SK-N-SH (cell line): ENCODE measurements at regions not wholly inside any gene's neighbourhood (a gene's known extent, or its start where the extent isn't known, plus 50 kb on each side); places are given as distances from the start of the nearest gene placed in this dataset.

Source experiments
- CTCF ChIA-PET: fragments of 300-600, 350-600 bp; formaldehyde crosslinking; extraction: SDS; loops from one replicate; lab custom pipeline; 2021; lab: Yijun Ruan, JAX
- POLR2A ChIA-PET: fragments of 350-600 bp; sonication (Branson Sonifier 250); formaldehyde crosslinking; extraction: SDS; loops from one replicate; lab custom pipeline; 2020; ENCODE audit warnings: antibody characterized with exemption, inconsistent platforms; lab: Yijun Ruan, JAX
- DNase-seq: peaks from one replicate; pipeline ENCODE4 v3.0.0; 2012
- H2AFZ ChIP-seq: fragments of 200-600 bp; sonication (generic); 2 replicates; pipeline ENCODE4 v1.8.1; 2016; ENCODE audit warnings: antibody characterized with exemption, mild to moderate bottlenecking, low read depth
- H3F3A ChIP-seq: fragments of 200-600 bp; sonication (generic); replicated peaks from 2 replicates; pipeline ENCODE3; 2016; ENCODE audit warnings: antibody characterized with exemption, mild to moderate bottlenecking; ENCODE audit not compliant: insufficient read depth
- H3K27ac ChIP-seq, 2 experiments: fragments of 200-500 bp in 1 of 2; fragments of 200-600 bp in 1 of 2; sonication (Bioruptor generic) in 1 of 2; sonication (generic), shearing (Covaris generic) in 1 of 2; 2 replicates each; pipeline versions ENCODE4 v1.5.1 to v1.6.1; 2014 to 2016; ENCODE audit warnings: low read depth in 2 of 2, inconsistent platforms in 1 of 2, low read length in 1 of 2, mild to moderate bottlenecking in 1 of 2, mixed read lengths in 1 of 2
- H3K27me3 ChIP-seq: fragments of 200-600 bp; sonication (generic), shearing (Covaris generic); 2 replicates; pipeline ENCODE4 v1.6.1; 2016; ENCODE audit warnings: mixed run types; ENCODE audit not compliant: insufficient read depth
- H3K36me3 ChIP-seq, 2 experiments: fragments of 200-500 bp in 1 of 2; fragments of 200-600 bp in 1 of 2; sonication (Bioruptor generic) in 1 of 2; sonication (generic) in 1 of 2; replicated peaks in 1 of 2; 2 replicates each; pipeline versions ENCODE3 to v1.5.1; 2014 to 2016; ENCODE audit warnings: low read length in 1 of 2, mild to moderate bottlenecking in 1 of 2; ENCODE audit not compliant: insufficient read depth in 2 of 2, control insufficient read depth in 1 of 2
- H3K4me1 ChIP-seq, 2 experiments: fragments of 200-500 bp in 1 of 2; fragments of 200-600 bp in 1 of 2; sonication (Bioruptor generic) in 1 of 2; sonication (generic), shearing (Covaris generic) in 1 of 2; 2 replicates each; pipeline versions ENCODE4 v1.5.1 to v1.6.1; 2014 to 2016; ENCODE audit warnings: low read depth in 1 of 2, low read length in 1 of 2, mixed run types in 1 of 2; ENCODE audit not compliant: insufficient read depth in 2 of 2, control insufficient read depth in 1 of 2
- H3K4me2 ChIP-seq: fragments of 200-600 bp; sonication (generic), shearing (Covaris generic); 2 replicates; pipeline ENCODE4 v1.6.1; 2017; ENCODE audit warnings: mixed run types
- H3K4me3 ChIP-seq, 2 experiments: fragments of 200-500 bp in 1 of 2; fragments of 200-600 bp in 1 of 2; sonication (Bioruptor generic) in 1 of 2; sonication (generic), shearing (Covaris generic) in 1 of 2; 2 replicates each; pipeline versions ENCODE4 v1.5.1 to v1.8.1; 2014 to 2016; ENCODE audit warnings: low read depth in 2 of 2, inconsistent platforms in 1 of 2, low read length in 1 of 2, mild to moderate bottlenecking in 1 of 2, mixed read lengths in 1 of 2, moderate library complexity in 1 of 2
- H3K79me2 ChIP-seq: fragments of 200-600 bp; sonication (generic); 2 replicates; pipeline ENCODE4 v1.8.1; 2017; ENCODE audit warnings: mild to moderate bottlenecking; ENCODE audit not compliant: insufficient read depth
- H3K9ac ChIP-seq: fragments of 200-600 bp; sonication (generic); 2 replicates; pipeline ENCODE4 v1.6.1; 2017; ENCODE audit warnings: mixed run types
- H3K9me2 ChIP-seq: fragments of 200-600 bp; sonication (generic); 2 replicates; pipeline ENCODE4 v1.6.1; 2017; ENCODE audit warnings: mixed run types
- H3K9me3 ChIP-seq: fragments of 200-600 bp; sonication (generic); 2 replicates; pipeline ENCODE4 v1.6.1; 2017; ENCODE audit warnings: mixed run types, mild to moderate bottlenecking, moderate library complexity
- H4K20me1 ChIP-seq: fragments of 200-600 bp; sonication (generic); 2 replicates; pipeline ENCODE4 v1.6.1; 2017; ENCODE audit warnings: mild to moderate bottlenecking, mixed run types; ENCODE audit not compliant: insufficient read depth
- EP300 ChIP-seq, 2 experiments: IDR thresholded peaks; 2 replicates each; pipeline versions ENCODE4 v1.4.0 to v1.6.1; 2012; ENCODE audit warnings: borderline replicate concordance in 1 of 2, low read depth in 1 of 2, low read length in 1 of 2
- FOXJ3 ChIP-seq: sonication (generic); formaldehyde crosslinking; IDR thresholded peaks from 2 replicates; pipeline ENCODE4 v1.5.1; 2020; ENCODE audit warnings: mild to moderate bottlenecking, missing genetic modification reagents
- GABPA ChIP-seq: IDR thresholded peaks from 2 replicates; pipeline ENCODE4 v1.4.0; 2012; ENCODE audit warnings: low read depth, mild to moderate bottlenecking
- JUND ChIP-seq: IDR thresholded peaks from 2 replicates; pipeline ENCODE4 v1.4.0; 2012
- MAX ChIP-seq: IDR thresholded peaks from 2 replicates; pipeline ENCODE4 v1.4.0; 2012; ENCODE audit warnings: low read depth
- MXI1 ChIP-seq: IDR thresholded peaks from 2 replicates; pipeline ENCODE4 v1.6.1; 2012; ENCODE audit warnings: mild to moderate bottlenecking, low read depth, low read length, improper control_type of control experiment
- NFIC ChIP-seq: IDR thresholded peaks from 2 replicates; pipeline ENCODE4 v1.4.0; 2012; ENCODE audit warnings: borderline replicate concordance
- POLR2AphosphoS5 ChIP-seq: IDR thresholded peaks from 2 replicates; pipeline ENCODE4 v1.6.1; 2012; ENCODE audit warnings: low read depth, low read length
- RCOR1 ChIP-seq: fragments of 150-350 bp; IDR thresholded peaks from 2 replicates; pipeline ENCODE4 v1.6.1; 2017; ENCODE audit warnings: antibody characterized with exemption, low read length
- REST ChIP-seq: IDR thresholded peaks from 2 replicates; pipeline ENCODE4 v1.6.1; 2012; ENCODE audit warnings: mild to moderate bottlenecking, low read depth, low read length, moderate library complexity
- RFX5 ChIP-seq: IDR thresholded peaks from 2 replicates; pipeline ENCODE4 v1.6.1; 2012; ENCODE audit warnings: mild to moderate bottlenecking, improper control_type of control experiment, low read length
- SMC3 ChIP-seq: IDR thresholded peaks from 2 replicates; pipeline ENCODE4 v1.6.1; 2012; ENCODE audit warnings: low read depth, low read length, improper control_type of control experiment
- TCF12 ChIP-seq: IDR thresholded peaks from 2 replicates; pipeline ENCODE4 v1.4.0; 2012
- USF1 ChIP-seq: IDR thresholded peaks from 2 replicates; pipeline ENCODE4 v1.4.0; 2012; ENCODE audit warnings: low read depth, borderline replicate concordance
- WGBS: methylation state at CpG from one replicate; pipeline ENCODE4 v1.1.6; 2017; ENCODE audit warnings: low lambda C conversion rate; 5-methylcytosine and 5-hydroxymethylcytosine counted together
- TF ChIP-seq, protein P1 (sequence below): IDR thresholded peaks from 2 replicates; pipeline ENCODE4 v1.4.0; 2012; ENCODE audit warnings: low read depth, borderline replicate concordance

GRCh38 chr15:62792986-62793751, 249.4 kb upstream of the TPM1 start:
- Histone ChIP-seq H3K27ac (no peak overlapping the region), H3K4me3 (no peak overlapping the region), H3K4me1 (no peaks in the 10 kb centered on the region; a peak in 1 of 4 replicates), H3K9me3 (no peaks in the 10 kb centered on the region), H3K9me2 (no peaks in the 10 kb centered on the region), H3K9ac (no peak overlapping the region), H3K4me2 (no peak overlapping the region), H3F3A (no peaks in the 10 kb centered on the region), H3K27me3 (no peaks in the 10 kb centered on the region), H3K79me2 (no peaks in the 10 kb centered on the region), H2AFZ (no peak overlapping the region), H4K20me1 (no peaks in the 10 kb centered on the region), H3K36me3 (peaks cover 10 to 42% of the 10 kb centered on the region in 2 experiments)
- TF ChIP-seq MAX (no peak), RCOR1 (no peak), GABPA (no peak), EP300 (IDR thresholded peaks at IDR 0.05; ENCODE audit: borderline replicate concordance in 1 of 2, low read depth in 1 of 2, low read length in 1 of 2) (no peak), FOXJ3 (no peak), REST (no peak), TCF12 (no peak), SMC3 (no peak), NFIC (no peak)
- TF ChIP-seq, protein P1, sequence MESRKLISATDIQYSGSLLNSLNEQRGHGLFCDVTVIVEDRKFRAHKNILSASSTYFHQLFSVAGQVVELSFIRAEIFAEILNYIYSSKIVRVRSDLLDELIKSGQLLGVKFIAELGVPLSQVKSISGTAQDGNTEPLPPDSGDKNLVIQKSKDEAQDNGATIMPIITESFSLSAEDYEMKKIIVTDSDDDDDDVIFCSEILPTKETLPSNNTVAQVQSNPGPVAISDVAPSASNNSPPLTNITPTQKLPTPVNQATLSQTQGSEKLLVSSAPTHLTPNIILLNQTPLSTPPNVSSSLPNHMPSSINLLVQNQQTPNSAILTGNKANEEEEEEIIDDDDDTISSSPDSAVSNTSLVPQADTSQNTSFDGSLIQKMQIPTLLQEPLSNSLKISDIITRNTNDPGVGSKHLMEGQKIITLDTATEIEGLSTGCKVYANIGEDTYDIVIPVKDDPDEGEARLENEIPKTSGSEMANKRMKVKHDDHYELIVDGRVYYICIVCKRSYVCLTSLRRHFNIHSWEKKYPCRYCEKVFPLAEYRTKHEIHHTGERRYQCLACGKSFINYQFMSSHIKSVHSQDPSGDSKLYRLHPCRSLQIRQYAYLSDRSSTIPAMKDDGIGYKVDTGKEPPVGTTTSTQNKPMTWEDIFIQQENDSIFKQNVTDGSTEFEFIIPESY, result no peak
- peak; percentile 32 for DNase-seq
- ChIA-PET CTCF (interaction anchor here (0.5 to 1.6 kb wide), 5 partner anchors 9 to 255 kb away, joined by 3 to 5 read pairs (median 3); no protein-coding TSS in a partner anchor), POLR2A (no interaction called here)
- 91% methylated on average over 6 of the region's 6 CpGs for WGBS

- ChIA-PET POLR2A (no interaction called here), CTCF (interaction anchor here (0.5 to 1.6 kb wide), 5 partner anchors 9 to 254 kb away, joined by 3 to 5 read pairs (median 3); no protein-coding TSS in a partner anchor)
- Histone ChIP-seq H3K27ac (no peak overlapping the region), H3K4me1 (no peaks in the 10 kb centered on the region; a peak in 1 of 4 replicates), H3K79me2 (no peaks in the 10 kb centered on the region), H3K27me3 (no peaks in the 10 kb centered on the region), H3K36me3 (peaks cover 13 to 43% of the 10 kb centered on the region in 2 experiments), H3K4me2 (no peak overlapping the region), H3F3A (no peaks in the 10 kb centered on the region), H3K9ac (no peak overlapping the region), H3K4me3 (no peak overlapping the region), H3K9me2 (no peaks in the 10 kb centered on the region), H3K9me3 (no peaks in the 10 kb centered on the region), H2AFZ (no peak overlapping the region), H4K20me1 (no peaks in the 10 kb centered on the region)
- WGBS, result 95% methylated on average over 2 of the region's 5 CpGs
- no peak for DNase-seq
- TF ChIP-seq POLR2AphosphoS5 (no peak), FOXJ3 (no peak), REST (no peak), JUND (no peak), GABPA (no peak), RFX5 (no peak), MXI1 (no peak), USF1 (no peak)
Observed at GRCh38 chr15:62793752-62794144, 248.8 kb upstream of the TPM1 start.
